K562 (cell line): ENCODE measurements at regions not wholly inside any gene's neighbourhood (a gene's known extent, or its start where the extent isn't known, plus 50 kb on each side); places are given as distances from the start of the nearest gene placed in this dataset.

ENCODE experiments used
- CREB3 ChIP-seq: fragments of 450-650 bp; conservative IDR thresholded peaks from 2 replicates; pipeline ENCODE4 v1.6.1; 2016; ENCODE audit warnings: missing genetic modification characterization, low read depth, mild to moderate bottlenecking, missing compliant biosample characterization, moderate library complexity
- EHMT2 ChIP-seq: fragments of 450-650 bp; IDR thresholded peaks from 2 replicates; pipeline ENCODE4 v1.6.1; 2018; ENCODE audit warnings: antibody characterized with exemption
- EP400 ChIP-seq: fragments of 450-650 bp; IDR thresholded peaks from 2 replicates; pipeline ENCODE4 v1.6.1; 2017; ENCODE audit warnings: antibody characterized with exemption, mild to moderate bottlenecking, moderate library complexity
- HDAC2 ChIP-seq: fragments of 450-650 bp; IDR thresholded peaks from 2 replicates; pipeline ENCODE4 v1.6.1; 2016; ENCODE audit warnings: mild to moderate bottlenecking
- HIVEP1 ChIP-seq: fragments of 250-450 bp; sonication (Bioruptor Pico); IDR thresholded peaks from 2 replicates; pipeline ENCODE4 v1.4.0; 2020; ENCODE audit warnings: mild to moderate bottlenecking
- IRF9 ChIP-seq: fragments of 450-650 bp; IDR thresholded peaks from 2 replicates; pipeline ENCODE4 v1.6.1; 2016; ENCODE audit warnings: missing biosample characterization, missing genetic modification characterization
- MAFK ChIP-seq: IDR thresholded peaks from 2 replicates; pipeline ENCODE4 v1.6.1; 2011; ENCODE audit warnings: low read length, improper control_type of control experiment
- PHB2 ChIP-seq: fragments of 450-650 bp; IDR thresholded peaks from 2 replicates; pipeline ENCODE4 v1.6.1; 2017; ENCODE audit warnings: low read depth
- PHF8 ChIP-seq: fragments of 200-600 bp; sonication (generic); IDR thresholded peaks from 2 replicates; pipeline ENCODE4 v1.6.1; 2012; ENCODE audit warnings: mixed run types, mild to moderate bottlenecking, inconsistent platforms, low read length, moderate library complexity, borderline replicate concordance
- PRDM10 ChIP-seq: fragments of 450-650 bp; IDR thresholded peaks from 2 replicates; pipeline ENCODE4 v1.6.1; 2018; ENCODE audit not compliant: partially characterized antibody
- PRPF4 ChIP-seq: fragments of 200-400 bp; formaldehyde crosslinking; IDR thresholded peaks from one replicate; pipeline ENCODE4 v1.6.1; 2017; ENCODE audit warnings: low read length, low read depth, mild to moderate bottlenecking; ENCODE audit not compliant: insufficient read depth, poor library complexity, severe bottlenecking
- SMAD2 ChIP-seq: fragments of 150-350 bp; IDR thresholded peaks from 2 replicates; pipeline ENCODE4 v1.6.1; 2014; ENCODE audit warnings: low read depth, mild to moderate bottlenecking, low read length
- STAT5B ChIP-seq: fragments of 250-450 bp; sonication (Bioruptor Pico); IDR thresholded peaks from 2 replicates; pipeline ENCODE4 v1.8.0; 2021; ENCODE audit warnings: mild to moderate bottlenecking, inconsistent platforms
- VEZF1 ChIP-seq: fragments of 200-800 bp; sonication (Bioruptor generic); IDR thresholded peaks from 2 replicates; pipeline ENCODE4 v1.6.1; 2017; ENCODE audit warnings: missing genetic modification characterization, missing compliant biosample characterization
- XRCC5 ChIP-seq: fragments of 200-400 bp; formaldehyde crosslinking; IDR thresholded peaks from 2 replicates; pipeline ENCODE4 v1.6.1; 2017; ENCODE audit warnings: low read depth, mild to moderate bottlenecking, low read length
- ZNF639 ChIP-seq, 2 experiments: fragments of 200-800 bp in 1 of 2; sonication (Bioruptor generic) in 1 of 2; sonication (generic) in 1 of 2; formaldehyde crosslinking in 1 of 2; IDR thresholded peaks in 1 of 2; conservative IDR thresholded peaks in 1 of 2; 2 replicates each; pipeline versions ENCODE4 v1.5.0 to v1.6.1; 2016 to 2020; ENCODE audit warnings: missing compliant biosample characterization in 1 of 2, missing genetic modification characterization in 1 of 2, missing genetic modification reagents in 1 of 2

- peak; percentile 45; the same call in 1 of the 2 replicates for TF ChIP-seq VEZF1 (CRISPR knock-in tag)
- peak in 1 of 2 experiments; percentile 73; a peak in 2 of 4 replicates for TF ChIP-seq ZNF639 (CRISPR knock-in tag; conservative IDR thresholded peaks at IDR 0.05 in 1 of 2, IDR thresholded peaks at IDR 0.05 in 1 of 2)
- TF ChIP-seq SMAD2 = no peak
- TF ChIP-seq CREB3 (tag) = 0 out of 2 replicates have a peak, but pooled peaks have one; percentile 24
- no peak for TF ChIP-seq HIVEP1
- peak; percentile 79; the same call in 1 of the 2 replicates for TF ChIP-seq HDAC2
- TF ChIP-seq IRF9 (tag) = no peak
- peak; percentile 65 for TF ChIP-seq EP400
- peak; percentile 70 for TF ChIP-seq EHMT2
- 0 out of 2 replicates have a peak, but pooled peaks have one; percentile 33 for TF ChIP-seq XRCC5
- peak; percentile 92 for TF ChIP-seq PRDM10
- TF ChIP-seq STAT5B (CRISPR knock-in tag) = no peak
- peak; percentile 27; the same call in 1 of the 2 replicates for TF ChIP-seq PHF8
- TF ChIP-seq PRPF4 = no peak
- peak; percentile 99 for TF ChIP-seq MAFK
- TF ChIP-seq PHB2 = no peak
Measured at GRCh38 chr5:54743997-54744788, 226.6 kb downstream of the SNX18 start (continued).
